CD4-positive, alpha-beta memory T cell (primary cell): ENCODE measurements at regions not wholly inside any gene's neighbourhood (a gene's known extent, or its start where the extent isn't known, plus 50 kb on each side); places are given as distances from the start of the nearest gene placed in this dataset.

Experiments
- CTCF ChIA-PET: fragments of 350-600 bp; sonication (Branson Sonifier 250); formaldehyde crosslinking; loops from one replicate; lab custom pipeline; 2021; ENCODE audit warnings: inconsistent platforms; ENCODE audit not compliant: partially characterized antibody; lab: Charles Lee
- POLR2A ChIA-PET: fragments of 350-600 bp; sonication (Branson Sonifier 250); formaldehyde crosslinking; loops from one replicate; lab custom pipeline; 2021; ENCODE audit not compliant: partially characterized antibody; lab: Charles Lee
- DNase-seq, 5 donors: peaks; one replicate each; pipeline versions ENCODE4 v3.0.0 to v3.0.0-alpha.2; 2020 to 2022; ENCODE audit warnings: mixed read lengths in 1 of 5
- H3K27ac ChIP-seq: one replicate; pipeline ENCODE4 v1.7.0; 2013; ENCODE audit warnings: low read depth, low read length
- H3K27me3 ChIP-seq: 2 replicates; pipeline ENCODE4 v1.7.0; 2013; ENCODE audit warnings: mild to moderate bottlenecking, low read length, moderate library complexity; ENCODE audit not compliant: insufficient read depth
- H3K36me3 ChIP-seq: 2 replicates; pipeline ENCODE4 v1.7.0; 2013; ENCODE audit warnings: mild to moderate bottlenecking, low read length, moderate library complexity; ENCODE audit not compliant: insufficient read depth
- H3K4me1 ChIP-seq: 2 replicates; pipeline ENCODE4 v1.7.0; 2013; ENCODE audit warnings: mild to moderate bottlenecking, low read length, moderate library complexity; ENCODE audit not compliant: insufficient read depth
- H3K4me3 ChIP-seq, 2 donors: one replicate each; pipeline ENCODE4 v1.7.0; 2013; ENCODE audit warnings: low read length in 2 of 2, mild to moderate bottlenecking in 1 of 2
- H3K9me3 ChIP-seq, 2 donors: one replicate each; pipeline ENCODE4 v1.7.0; 2013; ENCODE audit warnings: low read length in 2 of 2, control low read depth in 1 of 2; ENCODE audit not compliant: control insufficient read depth in 1 of 2
- H3K27ac Mint-ChIP-seq, 7 donors: one replicate each; pipeline ENCODE4 v1.8.0; 2020 to 2021; ENCODE audit warnings: mixed read lengths in 7 of 7, mild to moderate bottlenecking in 6 of 7, inconsistent platforms in 3 of 7, moderate library complexity in 3 of 7
- H3K27me3 Mint-ChIP-seq, 2 donors: one replicate each; pipeline ENCODE4 v1.8.0; 2020 to 2021; ENCODE audit warnings: mixed read lengths in 2 of 2
- H3K36me3 Mint-ChIP-seq, 2 donors: one replicate each; pipeline ENCODE4 v1.8.0; 2020 to 2021; ENCODE audit warnings: mixed read lengths in 2 of 2, inconsistent platforms in 1 of 2, mild to moderate bottlenecking in 1 of 2
- H3K4me1 Mint-ChIP-seq, 4 donors: one replicate each; pipeline ENCODE4 v1.8.0; 2020 to 2021; ENCODE audit warnings: mixed read lengths in 4 of 4, mild to moderate bottlenecking in 1 of 4
- H3K4me3 Mint-ChIP-seq, 8 donors: one replicate each; pipeline ENCODE4 v1.8.0; 2020 to 2021; ENCODE audit warnings: mixed read lengths in 8 of 8, mild to moderate bottlenecking in 7 of 8, moderate library complexity in 6 of 8, inconsistent platforms in 3 of 8
- H3K9me3 Mint-ChIP-seq, 8 donors: one replicate each; pipeline ENCODE4 v1.8.0; 2020 to 2021; ENCODE audit warnings: mixed read lengths in 8 of 8, mild to moderate bottlenecking in 5 of 8, inconsistent platforms in 3 of 8, moderate library complexity in 1 of 8
- intact Hi-C: fragments of 100-400 bp; cut with micrococcal nuclease; formaldehyde crosslinking; loops from one replicate; pipeline ENCODE4 v1.15.1; 2023

GRCh38 chr12:102602521-102602920 lies 122.2 kb upstream of the IGF1 start:
- intact Hi-C loops, result no loop called here
- DNase-seq, result no peak
- H3K27ac Mint-ChIP-seq, result no peak overlapping the region
- no peaks in the 10 kb centered on the region for H3K36me3 Mint-ChIP-seq
- ChIA-PET CTCF (no interaction called here), POLR2A (no interaction called here)
- H3K9me3 Mint-ChIP-seq, result peaks cover 0 to 10% (median 4%) of the 10 kb centered on the region in 8 donors
- Histone ChIP-seq H3K9me3 (no peaks in the 10 kb centered on the region), H3K4me1 (no peaks in the 10 kb centered on the region), H3K36me3 (no peaks in the 10 kb centered on the region), H3K4me3 (no peak overlapping the region), H3K27ac (no peak overlapping the region), H3K27me3 (no peaks in the 10 kb centered on the region)
- H3K27me3 Mint-ChIP-seq, result no peaks in the 10 kb centered on the region
- no peaks in the 10 kb centered on the region for H3K4me1 Mint-ChIP-seq
- H3K4me3 Mint-ChIP-seq, result no peak overlapping the region

GRCh38 chr12:102601621-102602020 lies 121.3 kb upstream of the IGF1 start:
- CTCF ChIA-PET, result no interaction called here
- no peaks in the 10 kb centered on the region for H3K36me3 Mint-ChIP-seq
- Histone ChIP-seq H3K27me3 (no peaks in the 10 kb centered on the region), H3K4me1 (no peaks in the 10 kb centered on the region), H3K9me3 (no peaks in the 10 kb centered on the region), H3K27ac (no peak overlapping the region), H3K4me3 (no peak overlapping the region), H3K36me3 (no peaks in the 10 kb centered on the region)
- intact Hi-C loops, result no loop called here
- no peak overlapping the region for H3K27ac Mint-ChIP-seq
- H3K4me3 Mint-ChIP-seq, result no peak overlapping the region
- no peak for DNase-seq
- POLR2A ChIA-PET, result no interaction called here
- H3K9me3 Mint-ChIP-seq, result peaks cover 0 to 9% (median 4%) of the 10 kb centered on the region in 8 donors
- H3K27me3 Mint-ChIP-seq, result no peaks in the 10 kb centered on the region
- H3K4me1 Mint-ChIP-seq, result no peaks in the 10 kb centered on the region

- Histone ChIP-seq H3K4me1 (no peaks in the 10 kb centered on the region), H3K36me3 (no peaks in the 10 kb centered on the region), H3K27me3 (no peaks in the 10 kb centered on the region), H3K9me3 (no peaks in the 10 kb centered on the region), H3K27ac (no peak overlapping the region), H3K4me3 (no peak overlapping the region)
- ChIA-PET CTCF (no interaction called here), POLR2A (no interaction called here)
- H3K36me3 Mint-ChIP-seq, result no peaks in the 10 kb centered on the region
- no peaks in the 10 kb centered on the region for H3K27me3 Mint-ChIP-seq
- H3K4me3 Mint-ChIP-seq, result no peak overlapping the region
- no peak overlapping the region for H3K27ac Mint-ChIP-seq
- intact Hi-C loops, result no loop called here
- DNase-seq, result no peak
- H3K9me3 Mint-ChIP-seq, result peaks cover 0 to 4% (median under 1%) of the 10 kb centered on the region in 8 donors
- H3K4me1 Mint-ChIP-seq, result no peaks in the 10 kb centered on the region
Measured at GRCh38 chr12:102596687-102597086, 116.3 kb upstream of the IGF1 start.

GRCh38 chr12:102596031-102596430 lies 115.7 kb upstream of the IGF1 start:
- H3K9me3 Mint-ChIP-seq, result peaks cover 0 to 4% (median 0%) of the 10 kb centered on the region in 8 donors
- H3K36me3 ChIP-seq, result no peaks in the 10 kb centered on the region
- CTCF ChIA-PET, result no interaction called here
- no peaks in the 10 kb centered on the region for H3K27me3 ChIP-seq
- intact Hi-C loops, result no loop called here
- no peaks in the 10 kb centered on the region for H3K9me3 ChIP-seq
- POLR2A ChIA-PET, result no interaction called here
- no peaks in the 10 kb centered on the region for H3K27me3 Mint-ChIP-seq
- H3K27ac Mint-ChIP-seq, result no peak overlapping the region
- no peak overlapping the region for H3K4me3 ChIP-seq
- no peaks in the 10 kb centered on the region for H3K4me1 Mint-ChIP-seq
- H3K27ac ChIP-seq, result no peak overlapping the region
- H3K4me3 Mint-ChIP-seq, result no peak overlapping the region
- no peak for DNase-seq
- no peaks in the 10 kb centered on the region for H3K4me1 ChIP-seq
- no peaks in the 10 kb centered on the region for H3K36me3 Mint-ChIP-seq

GRCh38 chr12:102595315-102595714 lies 115.0 kb upstream of the IGF1 start:
- Histone ChIP-seq H3K36me3 (no peaks in the 10 kb centered on the region), H3K27me3 (no peaks in the 10 kb centered on the region), H3K4me3 (no peak overlapping the region), H3K27ac (no peak overlapping the region), H3K9me3 (no peaks in the 10 kb centered on the region), H3K4me1 (no peaks in the 10 kb centered on the region)
- Mint-ChIP-seq H3K27ac (no peak overlapping the region), H3K4me3 (no peak overlapping the region), H3K36me3 (no peaks in the 10 kb centered on the region), H3K4me1 (no peaks in the 10 kb centered on the region), H3K27me3 (no peaks in the 10 kb centered on the region), H3K9me3 (peaks cover 0 to 4% (median 0%) of the 10 kb centered on the region in 8 donors)
- no peak for DNase-seq
- POLR2A ChIA-PET, result no interaction called here
- CTCF ChIA-PET, result no interaction called here
- intact Hi-C loops, result no loop called here

- H3K9me3 ChIP-seq, result no peaks in the 10 kb centered on the region
- no peaks in the 10 kb centered on the region for H3K27me3 Mint-ChIP-seq
- ChIA-PET CTCF (no interaction called here), POLR2A (no interaction called here)
- no peak for DNase-seq
- H3K36me3 ChIP-seq, result no peaks in the 10 kb centered on the region
- no peaks in the 10 kb centered on the region for H3K27me3 ChIP-seq
- no peaks in the 10 kb centered on the region for H3K36me3 Mint-ChIP-seq
- H3K4me1 Mint-ChIP-seq, result no peaks in the 10 kb centered on the region
- no peak overlapping the region for H3K27ac ChIP-seq
- H3K27ac Mint-ChIP-seq, result no peak overlapping the region
- peaks cover 0 to 4% (median 0%) of the 10 kb centered on the region in 8 donors for H3K9me3 Mint-ChIP-seq
- intact Hi-C loops, result no loop called here
- no peak overlapping the region for H3K4me3 ChIP-seq
- H3K4me3 Mint-ChIP-seq, result no peak overlapping the region
- H3K4me1 ChIP-seq, result no peaks in the 10 kb centered on the region
Measured at GRCh38 chr12:102593134-102593533, 112.8 kb upstream of the IGF1 start.

GRCh38 chr12:102592134-102592533 lies 111.8 kb upstream of the IGF1 start:
- Histone ChIP-seq H3K4me3 (no peak overlapping the region), H3K27me3 (no peaks in the 10 kb centered on the region), H3K27ac (no peak overlapping the region), H3K9me3 (no peaks in the 10 kb centered on the region), H3K4me1 (no peaks in the 10 kb centered on the region), H3K36me3 (no peaks in the 10 kb centered on the region)
- ChIA-PET CTCF (no interaction called here), POLR2A (no interaction called here)
- H3K4me3 Mint-ChIP-seq, result no peak overlapping the region
- H3K27ac Mint-ChIP-seq, result no peak overlapping the region
- no peaks in the 10 kb centered on the region for H3K27me3 Mint-ChIP-seq
- H3K4me1 Mint-ChIP-seq, result no peaks in the 10 kb centered on the region
- intact Hi-C loops, result no loop called here
- DNase-seq, result no peak
- H3K9me3 Mint-ChIP-seq, result peaks cover 0 to 4% (median 0%) of the 10 kb centered on the region in 8 donors
- H3K36me3 Mint-ChIP-seq, result no peaks in the 10 kb centered on the region

- ChIA-PET POLR2A (no interaction called here), CTCF (no interaction called here)
- DNase-seq, result no peak
- Mint-ChIP-seq H3K27me3 (no peaks in the 10 kb centered on the region), H3K9me3 (peaks cover 0 to 10% (median 5%) of the 10 kb centered on the region in 8 donors), H3K36me3 (no peaks in the 10 kb centered on the region), H3K4me1 (no peaks in the 10 kb centered on the region), H3K4me3 (no peak overlapping the region), H3K27ac (no peak overlapping the region)
- Histone ChIP-seq H3K27ac (no peak overlapping the region), H3K4me3 (no peak overlapping the region), H3K27me3 (no peaks in the 10 kb centered on the region), H3K4me1 (no peaks in the 10 kb centered on the region), H3K9me3 (no peaks in the 10 kb centered on the region), H3K36me3 (no peaks in the 10 kb centered on the region)
- intact Hi-C loops, result no loop called here
Measured at GRCh38 chr12:102573237-102573636, 92.9 kb upstream of the IGF1 start.
